ENCODE measurements at regions not wholly inside any gene's neighbourhood (a gene's known extent, or its start where the extent isn't known, plus 50 kb on each side); places are given as distances from the start of the nearest gene placed in this dataset.

DNA sequence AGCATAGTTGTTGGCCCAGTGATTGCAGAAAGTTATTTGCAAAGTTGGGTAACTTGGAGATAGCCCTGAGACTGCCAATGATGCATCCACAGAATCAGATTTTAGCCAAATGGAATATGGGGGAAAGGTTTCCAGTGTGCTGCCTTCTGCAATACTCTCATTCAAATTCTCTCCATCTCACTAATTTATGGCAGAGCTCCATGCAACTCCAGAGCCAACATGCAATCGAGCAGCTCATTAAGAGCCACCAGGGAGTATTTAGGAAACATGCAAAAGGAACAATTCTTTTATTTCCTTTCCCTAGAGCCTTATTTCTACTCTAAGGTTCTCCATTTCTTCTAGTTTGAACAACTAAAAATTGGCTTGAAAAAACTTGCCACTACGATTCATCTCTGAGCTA is 135.9 kb upstream of the MARCHF11 start:
- 1% methylated on average over 2 of the region's 2 CpGs for WGBS (ENCODE audit: missing lambda C conversion rate)

DNA sequence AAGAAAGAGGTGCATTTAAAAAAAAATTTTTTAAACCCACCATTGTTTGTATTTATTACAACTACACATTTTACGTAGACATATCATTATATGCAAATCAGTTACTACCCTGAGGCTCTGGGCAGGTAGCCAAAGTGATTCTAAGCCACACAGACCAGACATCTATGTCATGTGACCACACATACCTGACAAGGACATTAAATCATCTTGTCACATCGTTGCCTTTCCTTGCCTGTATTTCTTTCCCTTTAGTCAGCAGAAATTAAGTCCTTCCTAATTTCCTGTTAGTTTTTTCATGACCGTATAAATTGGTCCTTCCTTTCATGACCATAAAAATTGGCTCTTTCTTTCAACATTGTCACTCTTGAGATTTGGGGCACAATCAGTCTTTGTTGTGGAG is 134.2 kb upstream of the MARCHF11 start:
- no peak overlapping the region for H3K27ac ChIP-seq
- no peak overlapping the region for H3K4me3 ChIP-seq
- DNase-seq (ENCODE audit: low read depth in 1 of 2, low spot score in 1 of 2) (no peak), FAIRE-seq (no peak), ATAC-seq (no peak)
- CTCF ChIA-PET: no interaction called here
- no peak overlapping the region for H3K4me2 ChIP-seq
- H3K4me1 ChIP-seq: no peaks in the 10 kb centered on the region
- TF ChIP-seq MAFK (IDR thresholded peaks at IDR 0.05; ENCODE audit: partially characterized antibody): peak; percentile 66
- no peak for TF ChIP-seq NR3C1 (IDR thresholded peaks at IDR 0.05)
- POLR2A ChIA-PET: no interaction called here
- H3K9me3 ChIP-seq: no peaks in the 10 kb centered on the region
- 25% methylated on average over 3 of the region's 3 CpGs for WGBS (ENCODE audit: missing lambda C conversion rate)

More for the DNA sequence above, 135.9 kb upstream of the MARCHF11 start:
- Histone ChIP-seq H3K4me2 (no peak overlapping the region), H3K27ac (no peak overlapping the region), H3K9me3 (no peaks in the 10 kb centered on the region), H3K4me1 (no peaks in the 10 kb centered on the region), H3K4me3 (no peak overlapping the region)
- DNase-seq (ENCODE audit: low read depth in 1 of 2, low spot score in 1 of 2): no peak
- no peak for FAIRE-seq
- POLR2A ChIA-PET: no interaction called here
- no peak for ATAC-seq
- TF ChIP-seq EHF (CRISPR knock-in tag; IDR thresholded peaks at IDR 0.05) (no peak), TP53 (CRISPR knock-in tag; IDR thresholded peaks at IDR 0.05) (no peak), POLR2AphosphoS2 (conservative IDR thresholded peaks at IDR 0.05; ENCODE audit: low read length) (no peak)
- TF ChIP-seq, protein P1, sequence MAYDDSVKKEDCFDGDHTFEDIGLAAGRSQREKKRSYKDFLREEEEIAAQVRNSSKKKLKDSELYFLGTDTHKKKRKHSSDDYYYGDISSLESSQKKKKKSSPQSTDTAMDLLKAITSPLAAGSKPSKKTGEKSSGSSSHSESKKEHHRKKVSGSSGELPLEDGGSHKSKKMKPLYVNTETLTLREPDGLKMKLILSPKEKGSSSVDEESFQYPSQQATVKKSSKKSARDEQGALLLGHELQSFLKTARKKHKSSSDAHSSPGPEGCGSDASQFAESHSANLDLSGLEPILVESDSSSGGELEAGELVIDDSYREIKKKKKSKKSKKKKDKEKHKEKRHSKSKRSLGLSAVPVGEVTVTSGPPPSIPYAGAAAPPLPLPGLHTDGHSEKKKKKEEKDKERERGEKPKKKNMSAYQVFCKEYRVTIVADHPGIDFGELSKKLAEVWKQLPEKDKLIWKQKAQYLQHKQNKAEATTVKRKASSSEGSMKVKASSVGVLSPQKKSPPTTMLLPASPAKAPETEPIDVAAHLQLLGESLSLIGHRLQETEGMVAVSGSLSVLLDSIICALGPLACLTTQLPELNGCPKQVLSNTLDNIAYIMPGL (CRISPR knock-in tag; IDR thresholded peaks at IDR 0.05; ENCODE audit: borderline replicate concordance): no peak
- TF ChIP-seq, protein P2, sequence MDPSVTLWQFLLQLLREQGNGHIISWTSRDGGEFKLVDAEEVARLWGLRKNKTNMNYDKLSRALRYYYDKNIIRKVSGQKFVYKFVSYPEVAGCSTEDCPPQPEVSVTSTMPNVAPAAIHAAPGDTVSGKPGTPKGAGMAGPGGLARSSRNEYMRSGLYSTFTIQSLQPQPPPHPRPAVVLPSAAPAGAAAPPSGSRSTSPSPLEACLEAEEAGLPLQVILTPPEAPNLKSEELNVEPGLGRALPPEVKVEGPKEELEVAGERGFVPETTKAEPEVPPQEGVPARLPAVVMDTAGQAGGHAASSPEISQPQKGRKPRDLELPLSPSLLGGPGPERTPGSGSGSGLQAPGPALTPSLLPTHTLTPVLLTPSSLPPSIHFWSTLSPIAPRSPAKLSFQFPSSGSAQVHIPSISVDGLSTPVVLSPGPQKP (IDR thresholded peaks at IDR 0.05; ENCODE audit: low read depth, low read length): no peak
- TF ChIP-seq, protein P3, sequence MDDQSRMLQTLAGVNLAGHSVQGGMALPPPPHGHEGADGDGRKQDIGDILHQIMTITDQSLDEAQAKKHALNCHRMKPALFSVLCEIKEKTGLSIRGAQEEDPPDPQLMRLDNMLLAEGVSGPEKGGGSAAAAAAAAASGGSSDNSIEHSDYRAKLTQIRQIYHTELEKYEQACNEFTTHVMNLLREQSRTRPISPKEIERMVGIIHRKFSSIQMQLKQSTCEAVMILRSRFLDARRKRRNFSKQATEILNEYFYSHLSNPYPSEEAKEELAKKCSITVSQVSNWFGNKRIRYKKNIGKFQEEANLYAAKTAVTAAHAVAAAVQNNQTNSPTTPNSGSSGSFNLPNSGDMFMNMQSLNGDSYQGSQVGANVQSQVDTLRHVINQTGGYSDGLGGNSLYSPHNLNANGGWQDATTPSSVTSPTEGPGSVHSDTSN (IDR thresholded peaks at IDR 0.05): no peak
- TF ChIP-seq, protein P4, sequence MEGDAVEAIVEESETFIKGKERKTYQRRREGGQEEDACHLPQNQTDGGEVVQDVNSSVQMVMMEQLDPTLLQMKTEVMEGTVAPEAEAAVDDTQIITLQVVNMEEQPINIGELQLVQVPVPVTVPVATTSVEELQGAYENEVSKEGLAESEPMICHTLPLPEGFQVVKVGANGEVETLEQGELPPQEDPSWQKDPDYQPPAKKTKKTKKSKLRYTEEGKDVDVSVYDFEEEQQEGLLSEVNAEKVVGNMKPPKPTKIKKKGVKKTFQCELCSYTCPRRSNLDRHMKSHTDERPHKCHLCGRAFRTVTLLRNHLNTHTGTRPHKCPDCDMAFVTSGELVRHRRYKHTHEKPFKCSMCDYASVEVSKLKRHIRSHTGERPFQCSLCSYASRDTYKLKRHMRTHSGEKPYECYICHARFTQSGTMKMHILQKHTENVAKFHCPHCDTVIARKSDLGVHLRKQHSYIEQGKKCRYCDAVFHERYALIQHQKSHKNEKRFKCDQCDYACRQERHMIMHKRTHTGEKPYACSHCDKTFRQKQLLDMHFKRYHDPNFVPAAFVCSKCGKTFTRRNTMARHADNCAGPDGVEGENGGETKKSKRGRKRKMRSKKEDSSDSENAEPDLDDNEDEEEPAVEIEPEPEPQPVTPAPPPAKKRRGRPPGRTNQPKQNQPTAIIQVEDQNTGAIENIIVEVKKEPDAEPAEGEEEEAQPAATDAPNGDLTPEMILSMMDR (IDR thresholded peaks at IDR 0.05): no peak
- CTCF ChIA-PET: no interaction called here

DNA sequence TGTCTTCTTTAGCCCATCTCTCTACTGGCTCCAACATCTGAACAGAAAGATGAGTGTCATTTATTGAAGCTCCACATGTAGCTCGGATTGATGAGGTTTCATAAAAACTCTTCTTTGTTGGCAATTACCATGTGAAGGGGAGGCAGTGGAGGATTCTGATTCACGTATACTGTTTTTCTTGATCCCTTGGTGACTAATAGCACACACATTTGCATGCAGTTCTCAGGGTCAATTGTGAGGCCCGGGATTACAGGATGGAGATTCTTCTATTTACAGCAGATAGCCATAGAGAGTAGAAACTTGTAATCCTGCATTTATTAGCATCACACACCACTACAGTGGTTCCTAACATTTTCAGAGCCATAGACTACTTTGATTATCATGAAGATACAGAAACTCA is 133.2 kb upstream of the MARCHF11 start:
- Histone ChIP-seq H3K4me1 (no peaks in the 10 kb centered on the region), H3K4me2 (no peak overlapping the region), H3K27ac (no peak overlapping the region), H3K4me3 (no peak overlapping the region), H3K9me3 (no peaks in the 10 kb centered on the region)
- 8% methylated on average over 3 of the region's 3 CpGs for WGBS (ENCODE audit: missing lambda C conversion rate)
- no peak for ATAC-seq
- POLR2A ChIA-PET: no interaction called here
- DNase-seq (ENCODE audit: low read depth in 1 of 2, low spot score in 1 of 2): no peak
- TF ChIP-seq HDAC2 (IDR thresholded peaks at IDR 0.05): no peak
- TF ChIP-seq, protein P5, sequence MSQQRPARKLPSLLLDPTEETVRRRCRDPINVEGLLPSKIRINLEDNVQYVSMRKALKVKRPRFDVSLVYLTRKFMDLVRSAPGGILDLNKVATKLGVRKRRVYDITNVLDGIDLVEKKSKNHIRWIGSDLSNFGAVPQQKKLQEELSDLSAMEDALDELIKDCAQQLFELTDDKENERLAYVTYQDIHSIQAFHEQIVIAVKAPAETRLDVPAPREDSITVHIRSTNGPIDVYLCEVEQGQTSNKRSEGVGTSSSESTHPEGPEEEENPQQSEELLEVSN (IDR thresholded peaks at IDR 0.05; ENCODE audit: borderline replicate concordance, low read depth): no peak
- no peak for TF ChIP-seq HOXB5 (CRISPR knock-in tag; IDR thresholded peaks at IDR 0.05)
- no peak for TF ChIP-seq ZSCAN20 (CRISPR knock-in tag; IDR thresholded peaks at IDR 0.05)
- no peak for TF ChIP-seq MAZ (IDR thresholded peaks at IDR 0.05; ENCODE audit: borderline replicate concordance, low read depth, low read length)
- TF ChIP-seq FOXS1 (CRISPR knock-in tag; IDR thresholded peaks at IDR 0.05): no peak
- TF ChIP-seq, protein P4 (IDR thresholded peaks at IDR 0.05): no peak
- TF ChIP-seq RFX5 (IDR thresholded peaks at IDR 0.05): no peak
- TF ChIP-seq, protein P6, sequence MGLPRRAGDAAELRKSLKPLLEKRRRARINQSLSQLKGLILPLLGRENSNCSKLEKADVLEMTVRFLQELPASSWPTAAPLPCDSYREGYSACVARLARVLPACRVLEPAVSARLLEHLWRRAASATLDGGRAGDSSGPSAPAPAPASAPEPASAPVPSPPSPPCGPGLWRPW (IDR thresholded peaks at IDR 0.05): no peak
- TF ChIP-seq, protein P2 (IDR thresholded peaks at IDR 0.05; ENCODE audit: low read depth, low read length): no peak
- no peak for TF ChIP-seq SREBF2 (IDR thresholded peaks at IDR 0.05)
- CTCF ChIA-PET: no interaction called here
- no peak for FAIRE-seq
